Hepatocyte (in vitro differentiated cells): ENCODE measurements at regions not wholly inside any gene's neighbourhood (a gene's known extent, or its start where the extent isn't known, plus 50 kb on each side); places are given as distances from the start of the nearest gene placed in this dataset.

Experiments
- CTCF ChIP-seq: fragments of 200-600 bp; sonication (generic); IDR thresholded peaks from 2 replicates; pipeline ENCODE4 v1.5.1; 2016; ENCODE audit warnings: antibody characterized with exemption, mild to moderate bottlenecking; ENCODE audit not compliant: poor library complexity
- EZH2 ChIP-seq: fragments of 200-600 bp; sonication (generic); IDR thresholded peaks from 2 replicates; pipeline ENCODE4 v1.6.1; 2016; ENCODE audit warnings: antibody characterized with exemption, mild to moderate bottlenecking, borderline replicate concordance
- EZH2phosphoT487 ChIP-seq: fragments of 200-600 bp; sonication (generic); IDR thresholded peaks from one replicate; pipeline ENCODE4 v1.6.1; 2018; ENCODE audit warnings: antibody characterized with exemption, mild to moderate bottlenecking, low read depth, moderate library complexity; ENCODE audit not compliant: unreplicated experiment, severe bottlenecking

DNA sequence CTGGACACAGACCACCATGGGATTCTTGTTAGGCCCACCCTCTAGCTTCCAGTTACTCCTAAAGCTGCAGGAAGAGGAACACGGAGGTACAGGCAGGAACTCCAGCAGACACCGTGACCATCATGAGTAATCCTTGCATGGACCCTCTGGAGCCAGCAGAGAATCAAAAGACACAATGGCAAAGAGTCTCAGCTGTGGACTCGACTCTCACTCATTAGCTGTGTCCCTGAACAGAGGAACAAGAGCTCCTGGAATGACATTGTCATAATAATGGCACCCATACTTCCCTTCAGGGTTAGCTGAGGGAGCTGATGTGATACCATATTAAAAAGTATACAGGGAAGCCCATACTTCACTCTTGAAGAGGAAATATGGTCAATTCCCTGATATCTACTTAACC lies 176.3 kb upstream of the ASIC2 start:
- TF ChIP-seq CTCF: no peak
- no peak for TF ChIP-seq EZH2phosphoT487
- no peak for TF ChIP-seq EZH2
